ENCODE measurements at regions not wholly inside any gene's neighbourhood (a gene's known extent, or its start where the extent isn't known, plus 50 kb on each side); places are given as distances from the start of the nearest gene placed in this dataset.

- Histone ChIP-seq H3K9me3 (no peaks in the 10 kb centered on the region), H3K9ac (no peak overlapping the region), H3K36me3 (replicated peaks in 1 of 2; ENCODE audit: control insufficient read depth in 1 of 2, insufficient read depth in 2 of 2, low read length in 1 of 2) (no peaks in the 10 kb centered on the region), H3K9me2 (no peaks in the 10 kb centered on the region), H3K79me2 (ENCODE audit: insufficient read depth) (no peaks in the 10 kb centered on the region), H4K20me1 (ENCODE audit: insufficient read depth) (no peaks in the 10 kb centered on the region), H2AFZ (ENCODE audit: low read depth) (no peak overlapping the region), H3K27me3 (ENCODE audit: insufficient read depth) (no peaks in the 10 kb centered on the region), H3K4me3 (ENCODE audit: low read depth in 2 of 2, low read length in 1 of 2) (no peak overlapping the region), H3K4me2 (0 out of 2 replicates have a peak overlapping the region, but pooled peaks have one; percentile 29), H3F3A (replicated peaks; ENCODE audit: insufficient read depth) (no peaks in the 10 kb centered on the region), H3K4me1 (ENCODE audit: control insufficient read depth in 1 of 2, insufficient read depth in 2 of 2, low read depth in 1 of 2, low read length in 1 of 2) (peaks cover 0 to 24% of the 10 kb centered on the region in 2 experiments; a peak in 2 of 4 replicates), H3K27ac (ENCODE audit: low read depth in 2 of 2, low read length in 1 of 2) (peak overlapping the region in 1 of 2 experiments; percentile 98; a peak in 2 of 4 replicates)
- ChIA-PET CTCF (interaction anchor here (0.7 to 4.2 kb wide), 11 partner anchors 8 to 109 kb away, joined by 3 to 64 read pairs (median 4); no protein-coding TSS in a partner anchor), POLR2A (interaction anchor here (1.0 to 1.5 kb wide), 6 partner anchors 20 to 62 kb away, joined by 3 to 4 read pairs (median 4); partner anchors contain the start of gene MKI67)
- no peak for TF ChIP-seq SMC3 (IDR thresholded peaks at IDR 0.05; ENCODE audit: low read depth, low read length)
- TF ChIP-seq ELF1 (IDR thresholded peaks at IDR 0.05) = no peak
- no peak for TF ChIP-seq POLR2AphosphoS5 (IDR thresholded peaks at IDR 0.05; ENCODE audit: low read depth, low read length)
- TF ChIP-seq MAX (IDR thresholded peaks at IDR 0.05; ENCODE audit: low read depth) = no peak
- TF ChIP-seq RXRA (IDR thresholded peaks at IDR 0.05; ENCODE audit: borderline replicate concordance, low read depth) = no peak
- no peak for TF ChIP-seq CHD2 (IDR thresholded peaks at IDR 0.05; ENCODE audit: low read length, partially characterized antibody)
- TF ChIP-seq TAF1 (IDR thresholded peaks at IDR 0.05; ENCODE audit: borderline replicate concordance, low read depth, low read length) = no peak
- no peak for TF ChIP-seq PBX3 (IDR thresholded peaks at IDR 0.05)
- TF ChIP-seq SIN3A (IDR thresholded peaks at IDR 0.05; ENCODE audit: borderline replicate concordance, low read depth, low read length) = no peak
- no peak for TF ChIP-seq MEF2A (IDR thresholded peaks at IDR 0.05; ENCODE audit: borderline replicate concordance, low read depth)
- TF ChIP-seq JUND (IDR thresholded peaks at IDR 0.05) = no peak
- no peak for TF ChIP-seq RAD21 (IDR thresholded peaks at IDR 0.05; ENCODE audit: low read length)
- no peak for TF ChIP-seq USF2 (IDR thresholded peaks at IDR 0.05; ENCODE audit: borderline replicate concordance, low read depth, low read length)
- no peak for TF ChIP-seq TCF12 (IDR thresholded peaks at IDR 0.05)
- no peak for TF ChIP-seq YY1 (IDR thresholded peaks at IDR 0.05; ENCODE audit: low read depth)
- TF ChIP-seq EZH2phosphoT487 (IDR thresholded peaks at IDR 0.05; ENCODE audit: borderline replicate concordance, low read depth) = no peak
- TF ChIP-seq MXI1 (IDR thresholded peaks at IDR 0.05; ENCODE audit: low read depth, low read length) = no peak
- TF ChIP-seq GATA2 (CRISPR knock-in tag; IDR thresholded peaks at IDR 0.05) = no peak
- TF ChIP-seq USF1 (IDR thresholded peaks at IDR 0.05; ENCODE audit: borderline replicate concordance, low read depth) = no peak
- TF ChIP-seq FOSL2 (IDR thresholded peaks at IDR 0.05; ENCODE audit: borderline replicate concordance, low read depth) = no peak
- 14% methylated on average over 4 of the region's 4 CpGs for WGBS (ENCODE audit: low lambda C conversion rate)
- no peak for DNase-seq
Observed at GRCh38 chr10:128187788-128188185, 61.6 kb upstream of the MKI67 start.
